ENCODE measurements at regions not wholly inside any gene's neighbourhood (a gene's known extent, or its start where the extent isn't known, plus 50 kb on each side); places are given as distances from the start of the nearest gene placed in this dataset.
"Not testable (repeated sequence)": the region's sequence is repeated elsewhere in the genome, so short reads cannot be mapped to it uniquely, and the experiment has no call there.

GRCh38 chr2:57407772-57408201 is 638.8 kb upstream of the VRK2 start:
- DNase-seq (ENCODE audit: low read depth) = no peak

GRCh38 chr2:57408587-57408986 is 638.0 kb upstream of the VRK2 start:
- no peak for DNase-seq (ENCODE audit: low read depth)
- no peak for TF ChIP-seq CTCF (IDR thresholded peaks at IDR 0.05; ENCODE audit: control insufficient read depth, extremely low read depth, insufficient read depth)
- no peak overlapping the region for H3K4me3 ChIP-seq (ENCODE audit: low read depth, low read length)

More at GRCh38 chr2:57407772-57408201, 638.8 kb upstream of the VRK2 start:
- TF ChIP-seq CTCF (IDR thresholded peaks at IDR 0.05; ENCODE audit: control insufficient read depth, extremely low read depth, insufficient read depth) = no peak
- no peak overlapping the region for H3K4me3 ChIP-seq (ENCODE audit: low read depth, low read length)

GRCh38 chr2:57417007-57417406 is 629.6 kb upstream of the VRK2 start:
- DNase-seq (ENCODE audit: low read depth) = no peak
- no peak overlapping the region for H3K4me3 ChIP-seq (ENCODE audit: low read depth, low read length)
- no peak for TF ChIP-seq CTCF (IDR thresholded peaks at IDR 0.05; ENCODE audit: control insufficient read depth, extremely low read depth, insufficient read depth)

GRCh38 chr2:57418859-57419346 is 627.7 kb upstream of the VRK2 start:
- not testable (repeated sequence) for H3K4me3 ChIP-seq (ENCODE audit: low read depth, low read length); DNase-seq (ENCODE audit: low read depth)

GRCh38 chr2:57429831-57430230 is 616.8 kb upstream of the VRK2 start:
- no peak for DNase-seq (ENCODE audit: low read depth)

GRCh38 chr2:57432528-57432927 is 614.1 kb upstream of the VRK2 start:
- TF ChIP-seq CTCF (IDR thresholded peaks at IDR 0.05; ENCODE audit: control insufficient read depth, extremely low read depth, insufficient read depth) = no peak
- H3K4me3 ChIP-seq (ENCODE audit: low read depth, low read length) = no peak overlapping the region
- DNase-seq (ENCODE audit: low read depth) = no peak

More at GRCh38 chr2:57429831-57430230, 616.8 kb upstream of the VRK2 start:
- TF ChIP-seq CTCF (IDR thresholded peaks at IDR 0.05; ENCODE audit: control insufficient read depth, extremely low read depth, insufficient read depth) = no peak
- H3K4me3 ChIP-seq (ENCODE audit: low read depth, low read length) = no peak overlapping the region

- no peak for TF ChIP-seq CTCF (IDR thresholded peaks at IDR 0.05; ENCODE audit: control insufficient read depth, extremely low read depth, insufficient read depth)
- no peak for DNase-seq (ENCODE audit: low read depth)
- H3K4me3 ChIP-seq (ENCODE audit: low read depth, low read length) = no peak overlapping the region
Measured at GRCh38 chr2:57434441-57434840, 612.2 kb upstream of the VRK2 start.
